GM23338 (cell line): ENCODE measurements at regions not wholly inside any gene's neighbourhood (a gene's known extent, or its start where the extent isn't known, plus 50 kb on each side); places are given as distances from the start of the nearest gene placed in this dataset.

Experiments
- ATAC-seq: fragments of 200-7000 bp; cut with Tn5 transposase; 3 replicates; pipeline ENCODE4 v1.9.1; 2020
- DNase-seq: peaks from one replicate; pipeline ENCODE4 v3.0.0-alpha.2; 2015; ENCODE audit warnings: low spot score
- H2AFZ ChIP-seq: fragments of 200-600 bp; sonication (generic); 2 replicates; pipeline ENCODE4 v1.8.0; 2016; ENCODE audit warnings: antibody characterized with exemption, mild to moderate bottlenecking, moderate library complexity
- H3F3A ChIP-seq: fragments of 200-600 bp; sonication (generic); replicated peaks from 2 replicates; pipeline ENCODE4 v1.8.0; 2017; ENCODE audit warnings: antibody characterized with exemption, mixed run types, low read depth
- H3K27ac ChIP-seq: fragments of 200-600 bp; sonication (generic); 2 replicates; pipeline ENCODE4 v1.6.1; 2016; ENCODE audit warnings: low read depth
- H3K27me3 ChIP-seq: fragments of 200-600 bp; sonication (generic); 2 replicates; pipeline ENCODE4 v1.8.0; 2016; ENCODE audit warnings: mild to moderate bottlenecking, mixed run types, moderate library complexity; ENCODE audit not compliant: insufficient read depth
- H3K36me3 ChIP-seq: fragments of 200-600 bp; sonication (generic); 2 replicates; pipeline ENCODE4 v1.8.0; 2016; ENCODE audit warnings: mild to moderate bottlenecking; ENCODE audit not compliant: insufficient read depth
- H3K4me1 ChIP-seq: fragments of 200-600 bp; sonication (generic); 2 replicates; pipeline ENCODE4 v1.8.0; 2016; ENCODE audit warnings: mild to moderate bottlenecking, moderate library complexity; ENCODE audit not compliant: insufficient read depth
- H3K4me2 ChIP-seq: fragments of 200-600 bp; sonication (generic); 2 replicates; pipeline ENCODE4 v1.7.1; 2017; ENCODE audit warnings: mixed run types
- H3K4me3 ChIP-seq: fragments of 200-600 bp; sonication (generic); 2 replicates; pipeline ENCODE4 v1.6.1; 2016; ENCODE audit warnings: mixed run types
- H3K79me2 ChIP-seq: fragments of 200-600 bp; sonication (generic); replicated peaks from 2 replicates; pipeline ENCODE4 v1.8.0; 2017; ENCODE audit warnings: mild to moderate bottlenecking; ENCODE audit not compliant: insufficient read depth
- H3K9me2 ChIP-seq: fragments of 200-600 bp; sonication (generic); 2 replicates; pipeline ENCODE4 v1.8.0; 2017; ENCODE audit not compliant: insufficient read depth
- H4K20me1 ChIP-seq: fragments of 200-600 bp; sonication (generic); replicated peaks from 2 replicates; pipeline ENCODE4 v1.8.0; 2017; ENCODE audit warnings: mild to moderate bottlenecking; ENCODE audit not compliant: insufficient read depth
- H3K27ac Mint-ChIP-seq: 2 replicates; pipeline ENCODE4 v1.8.0; 2020; ENCODE audit warnings: inconsistent platforms, mild to moderate bottlenecking, moderate library complexity, mixed read lengths
- H3K27me3 Mint-ChIP-seq: 3 replicates; pipeline ENCODE4 v1.8.0; 2022; ENCODE audit warnings: low read depth, mild to moderate bottlenecking, moderate library complexity, mixed read lengths, inconsistent platforms; ENCODE audit not compliant: insufficient read depth, poor library complexity
- H3K36me3 Mint-ChIP-seq: 3 replicates; pipeline ENCODE4 v1.8.0; 2021; ENCODE audit warnings: low read depth, mild to moderate bottlenecking, inconsistent platforms, moderate library complexity, mixed read lengths
- H3K4me1 Mint-ChIP-seq: 3 replicates; pipeline ENCODE4 v1.8.0; 2020; ENCODE audit warnings: mild to moderate bottlenecking, inconsistent platforms, mixed read lengths
- H3K4me3 Mint-ChIP-seq: 3 replicates; pipeline ENCODE4 v1.8.0; 2021; ENCODE audit warnings: moderate library complexity, mild to moderate bottlenecking, inconsistent platforms, mixed read lengths
- H3K9me3 Mint-ChIP-seq: 3 replicates; pipeline ENCODE4 v1.8.0; 2020; ENCODE audit warnings: moderate library complexity, mild to moderate bottlenecking, inconsistent platforms, mixed read lengths
- CREB1 ChIP-seq: fragments of 250-450 bp; sonication (Bioruptor Pico); IDR thresholded peaks from 2 replicates; pipeline ENCODE4 v1.5.0; 2020; ENCODE audit warnings: low read depth, mild to moderate bottlenecking, moderate library complexity
- EZH2 ChIP-seq: fragments of 200-600 bp; sonication (generic); IDR thresholded peaks from one replicate; pipeline ENCODE4 v1.8.0; 2017; ENCODE audit warnings: antibody characterized with exemption, mild to moderate bottlenecking, low read depth; ENCODE audit not compliant: unreplicated experiment
- EZH2phosphoT487 ChIP-seq: fragments of 200-600 bp; sonication (generic); IDR thresholded peaks from one replicate; pipeline ENCODE4 v1.8.1; 2018; ENCODE audit warnings: antibody characterized with exemption; ENCODE audit not compliant: unreplicated experiment
- JUNB ChIP-seq: IDR thresholded peaks from one replicate; pipeline ENCODE4 v1.6.1; 2016; ENCODE audit warnings: antibody characterized with exemption; ENCODE audit not compliant: unreplicated experiment
- NANOG ChIP-seq: IDR thresholded peaks from 2 replicates; pipeline ENCODE4 v1.6.1; 2016; ENCODE audit warnings: antibody characterized with exemption, borderline replicate concordance
- POLR2AphosphoS5 ChIP-seq: IDR thresholded peaks from 2 replicates; pipeline ENCODE4 v1.6.1; 2016; ENCODE audit warnings: antibody characterized with exemption, low read depth
- STAT1 ChIP-seq: IDR thresholded peaks from one replicate; pipeline ENCODE4 v1.6.1; 2016; ENCODE audit warnings: antibody characterized with exemption; ENCODE audit not compliant: unreplicated experiment
- ZNF114 ChIP-seq: fragments of 250-450 bp; sonication (Bioruptor Pico); IDR thresholded peaks from 2 replicates; pipeline ENCODE4 v1.5.0; 2020; ENCODE audit warnings: mild to moderate bottlenecking, moderate library complexity
- ZNF331 ChIP-seq: fragments of 250-450 bp; sonication (Bioruptor Pico); IDR thresholded peaks from 2 replicates; pipeline ENCODE4 v1.5.0; 2020; ENCODE audit warnings: low read depth, mild to moderate bottlenecking, moderate library complexity
- TF ChIP-seq, protein P1 (sequence below): fragments of 250-450 bp; sonication (Bioruptor Pico); IDR thresholded peaks from 2 replicates; pipeline ENCODE4 v1.5.0; 2020; ENCODE audit warnings: mild to moderate bottlenecking, moderate library complexity
- TF ChIP-seq, protein P2 (sequence below), 2 experiments: fragments of 200-600 bp in 1 of 2; sonication (generic) in 1 of 2; conservative IDR thresholded peaks; 2 replicates each; pipeline versions ENCODE4 v1.5.1 to v1.6.1; 2016 to 2017; ENCODE audit warnings: antibody characterized with exemption in 2 of 2, low read depth in 2 of 2, mild to moderate bottlenecking in 2 of 2, moderate library complexity in 1 of 2
- TF ChIP-seq, protein P3 (sequence below): IDR thresholded peaks from one replicate; pipeline ENCODE4 v1.6.1; 2018; ENCODE audit warnings: antibody characterized with exemption; ENCODE audit not compliant: unreplicated experiment
- TF ChIP-seq, protein P4 (sequence below): IDR thresholded peaks from 2 replicates; pipeline ENCODE4 v1.6.1; 2016; ENCODE audit warnings: antibody characterized with exemption

DNA sequence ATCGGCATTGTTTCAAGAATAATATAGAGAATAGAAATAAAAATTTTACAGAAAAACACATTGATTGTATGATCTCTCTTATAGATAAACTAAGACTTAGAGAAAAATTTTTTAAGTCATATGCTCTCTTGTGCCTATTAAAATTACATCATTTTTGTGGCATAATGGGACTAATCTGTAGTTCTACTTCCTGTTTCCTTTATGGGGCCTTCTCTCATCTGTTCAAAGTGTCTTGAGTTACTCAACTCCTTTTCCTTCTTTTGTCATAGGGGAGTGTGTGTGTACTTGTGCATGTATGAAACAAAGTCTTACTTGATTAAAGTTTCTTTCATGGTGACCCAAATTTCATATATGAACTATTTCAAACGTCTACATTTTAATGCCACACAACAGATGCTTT lies 1448.9 kb upstream of the TENM3 start:
- Histone ChIP-seq H3K79me2 (no peaks in the 10 kb centered on the region), H3K27me3 (no peaks in the 10 kb centered on the region), H3K9me2 (no peaks in the 10 kb centered on the region), H3K4me1 (peaks cover 29% of the 10 kb centered on the region), H3K36me3 (no peaks in the 10 kb centered on the region), H4K20me1 (no peaks in the 10 kb centered on the region), H2AFZ (no peak overlapping the region), H3F3A (no peaks in the 10 kb centered on the region), H3K4me3 (no peak overlapping the region), H3K4me2 (no peak overlapping the region), H3K27ac (no peak overlapping the region)
- ATAC-seq: no peak
- Mint-ChIP-seq H3K4me3 (no peak overlapping the region), H3K27ac (no peak overlapping the region; the same call in 1 of the 2 replicates), H3K4me1 (peaks cover 52% of the 10 kb centered on the region), H3K36me3 (no peaks in the 10 kb centered on the region), H3K9me3 (no peaks in the 10 kb centered on the region), H3K27me3 (peaks cover 2% of the 10 kb centered on the region)
- no peak for DNase-seq
- TF ChIP-seq, protein P1, sequence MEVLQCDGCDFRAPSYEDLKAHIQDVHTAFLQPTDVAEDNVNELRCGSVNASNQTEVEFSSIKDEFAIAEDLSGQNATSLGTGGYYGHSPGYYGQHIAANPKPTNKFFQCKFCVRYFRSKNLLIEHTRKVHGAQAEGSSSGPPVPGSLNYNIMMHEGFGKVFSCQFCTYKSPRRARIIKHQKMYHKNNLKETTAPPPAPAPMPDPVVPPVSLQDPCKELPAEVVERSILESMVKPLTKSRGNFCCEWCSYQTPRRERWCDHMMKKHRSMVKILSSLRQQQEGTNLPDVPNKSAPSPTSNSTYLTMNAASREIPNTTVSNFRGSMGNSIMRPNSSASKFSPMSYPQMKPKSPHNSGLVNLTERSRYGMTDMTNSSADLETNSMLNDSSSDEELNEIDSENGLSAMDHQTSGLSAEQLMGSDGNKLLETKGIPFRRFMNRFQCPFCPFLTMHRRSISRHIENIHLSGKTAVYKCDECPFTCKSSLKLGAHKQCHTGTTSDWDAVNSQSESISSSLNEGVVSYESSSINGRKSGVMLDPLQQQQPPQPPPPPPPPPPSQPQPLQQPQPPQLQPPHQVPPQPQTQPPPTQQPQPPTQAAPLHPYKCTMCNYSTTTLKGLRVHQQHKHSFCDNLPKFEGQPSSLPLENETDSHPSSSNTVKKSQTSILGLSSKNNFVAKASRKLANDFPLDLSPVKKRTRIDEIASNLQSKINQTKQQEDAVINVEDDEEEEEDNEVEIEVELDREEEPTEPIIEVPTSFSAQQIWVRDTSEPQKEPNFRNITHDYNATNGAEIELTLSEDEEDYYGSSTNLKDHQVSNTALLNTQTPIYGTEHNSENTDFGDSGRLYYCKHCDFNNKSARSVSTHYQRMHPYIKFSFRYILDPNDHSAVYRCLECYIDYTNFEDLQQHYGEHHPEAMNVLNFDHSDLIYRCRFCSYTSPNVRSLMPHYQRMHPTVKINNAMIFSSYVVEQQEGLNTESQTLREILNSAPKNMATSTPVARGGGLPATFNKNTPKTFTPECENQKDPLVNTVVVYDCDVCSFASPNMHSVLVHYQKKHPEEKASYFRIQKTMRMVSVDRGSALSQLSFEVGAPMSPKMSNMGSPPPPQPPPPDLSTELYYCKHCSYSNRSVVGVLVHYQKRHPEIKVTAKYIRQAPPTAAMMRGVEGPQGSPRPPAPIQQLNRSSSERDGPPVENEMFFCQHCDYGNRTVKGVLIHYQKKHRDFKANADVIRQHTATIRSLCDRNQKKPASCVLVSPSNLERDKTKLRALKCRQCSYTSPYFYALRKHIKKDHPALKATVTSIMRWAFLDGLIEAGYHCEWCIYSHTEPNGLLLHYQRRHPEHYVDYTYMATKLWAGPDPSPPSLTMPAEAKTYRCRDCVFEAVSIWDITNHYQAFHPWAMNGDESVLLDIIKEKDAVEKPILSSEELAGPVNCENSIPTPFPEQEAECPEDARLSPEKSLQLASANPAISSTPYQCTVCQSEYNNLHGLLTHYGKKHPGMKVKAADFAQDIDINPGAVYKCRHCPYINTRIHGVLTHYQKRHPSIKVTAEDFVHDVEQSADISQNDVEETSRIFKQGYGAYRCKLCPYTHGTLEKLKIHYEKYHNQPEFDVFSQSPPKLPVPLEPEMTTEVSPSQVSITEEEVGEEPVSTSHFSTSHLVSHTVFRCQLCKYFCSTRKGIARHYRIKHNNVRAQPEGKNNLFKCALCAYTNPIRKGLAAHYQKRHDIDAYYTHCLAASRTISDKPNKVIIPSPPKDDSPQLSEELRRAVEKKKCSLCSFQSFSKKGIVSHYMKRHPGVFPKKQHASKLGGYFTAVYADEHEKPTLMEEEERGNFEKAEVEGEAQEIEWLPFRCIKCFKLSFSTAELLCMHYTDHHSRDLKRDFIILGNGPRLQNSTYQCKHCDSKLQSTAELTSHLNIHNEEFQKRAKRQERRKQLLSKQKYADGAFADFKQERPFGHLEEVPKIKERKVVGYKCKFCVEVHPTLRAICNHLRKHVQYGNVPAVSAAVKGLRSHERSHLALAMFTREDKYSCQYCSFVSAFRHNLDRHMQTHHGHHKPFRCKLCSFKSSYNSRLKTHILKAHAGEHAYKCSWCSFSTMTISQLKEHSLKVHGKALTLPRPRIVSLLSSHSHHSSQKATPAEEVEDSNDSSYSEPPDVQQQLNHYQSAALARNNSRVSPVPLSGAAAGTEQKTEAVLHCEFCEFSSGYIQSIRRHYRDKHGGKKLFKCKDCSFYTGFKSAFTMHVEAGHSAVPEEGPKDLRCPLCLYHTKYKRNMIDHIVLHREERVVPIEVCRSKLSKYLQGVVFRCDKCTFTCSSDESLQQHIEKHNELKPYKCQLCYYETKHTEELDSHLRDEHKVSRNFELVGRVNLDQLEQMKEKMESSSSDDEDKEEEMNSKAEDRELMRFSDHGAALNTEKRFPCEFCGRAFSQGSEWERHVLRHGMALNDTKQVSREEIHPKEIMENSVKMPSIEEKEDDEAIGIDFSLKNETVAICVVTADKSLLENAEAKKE: no peak
- no peak for TF ChIP-seq CREB1 (CRISPR knock-in tag)
- no peak for TF ChIP-seq JUNB
- no peak for TF ChIP-seq ZNF114 (CRISPR knock-in tag)
- TF ChIP-seq STAT1: no peak
- TF ChIP-seq, protein P2, sequence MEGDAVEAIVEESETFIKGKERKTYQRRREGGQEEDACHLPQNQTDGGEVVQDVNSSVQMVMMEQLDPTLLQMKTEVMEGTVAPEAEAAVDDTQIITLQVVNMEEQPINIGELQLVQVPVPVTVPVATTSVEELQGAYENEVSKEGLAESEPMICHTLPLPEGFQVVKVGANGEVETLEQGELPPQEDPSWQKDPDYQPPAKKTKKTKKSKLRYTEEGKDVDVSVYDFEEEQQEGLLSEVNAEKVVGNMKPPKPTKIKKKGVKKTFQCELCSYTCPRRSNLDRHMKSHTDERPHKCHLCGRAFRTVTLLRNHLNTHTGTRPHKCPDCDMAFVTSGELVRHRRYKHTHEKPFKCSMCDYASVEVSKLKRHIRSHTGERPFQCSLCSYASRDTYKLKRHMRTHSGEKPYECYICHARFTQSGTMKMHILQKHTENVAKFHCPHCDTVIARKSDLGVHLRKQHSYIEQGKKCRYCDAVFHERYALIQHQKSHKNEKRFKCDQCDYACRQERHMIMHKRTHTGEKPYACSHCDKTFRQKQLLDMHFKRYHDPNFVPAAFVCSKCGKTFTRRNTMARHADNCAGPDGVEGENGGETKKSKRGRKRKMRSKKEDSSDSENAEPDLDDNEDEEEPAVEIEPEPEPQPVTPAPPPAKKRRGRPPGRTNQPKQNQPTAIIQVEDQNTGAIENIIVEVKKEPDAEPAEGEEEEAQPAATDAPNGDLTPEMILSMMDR (conservative IDR thresholded peaks at IDR 0.05; ENCODE audit: low read depth in 2 of 2): no peak
- TF ChIP-seq, protein P3, sequence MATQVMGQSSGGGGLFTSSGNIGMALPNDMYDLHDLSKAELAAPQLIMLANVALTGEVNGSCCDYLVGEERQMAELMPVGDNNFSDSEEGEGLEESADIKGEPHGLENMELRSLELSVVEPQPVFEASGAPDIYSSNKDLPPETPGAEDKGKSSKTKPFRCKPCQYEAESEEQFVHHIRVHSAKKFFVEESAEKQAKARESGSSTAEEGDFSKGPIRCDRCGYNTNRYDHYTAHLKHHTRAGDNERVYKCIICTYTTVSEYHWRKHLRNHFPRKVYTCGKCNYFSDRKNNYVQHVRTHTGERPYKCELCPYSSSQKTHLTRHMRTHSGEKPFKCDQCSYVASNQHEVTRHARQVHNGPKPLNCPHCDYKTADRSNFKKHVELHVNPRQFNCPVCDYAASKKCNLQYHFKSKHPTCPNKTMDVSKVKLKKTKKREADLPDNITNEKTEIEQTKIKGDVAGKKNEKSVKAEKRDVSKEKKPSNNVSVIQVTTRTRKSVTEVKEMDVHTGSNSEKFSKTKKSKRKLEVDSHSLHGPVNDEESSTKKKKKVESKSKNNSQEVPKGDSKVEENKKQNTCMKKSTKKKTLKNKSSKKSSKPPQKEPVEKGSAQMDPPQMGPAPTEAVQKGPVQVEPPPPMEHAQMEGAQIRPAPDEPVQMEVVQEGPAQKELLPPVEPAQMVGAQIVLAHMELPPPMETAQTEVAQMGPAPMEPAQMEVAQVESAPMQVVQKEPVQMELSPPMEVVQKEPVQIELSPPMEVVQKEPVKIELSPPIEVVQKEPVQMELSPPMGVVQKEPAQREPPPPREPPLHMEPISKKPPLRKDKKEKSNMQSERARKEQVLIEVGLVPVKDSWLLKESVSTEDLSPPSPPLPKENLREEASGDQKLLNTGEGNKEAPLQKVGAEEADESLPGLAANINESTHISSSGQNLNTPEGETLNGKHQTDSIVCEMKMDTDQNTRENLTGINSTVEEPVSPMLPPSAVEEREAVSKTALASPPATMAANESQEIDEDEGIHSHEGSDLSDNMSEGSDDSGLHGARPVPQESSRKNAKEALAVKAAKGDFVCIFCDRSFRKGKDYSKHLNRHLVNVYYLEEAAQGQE: no peak
- no peak for TF ChIP-seq EZH2phosphoT487
- no peak for TF ChIP-seq ZNF331 (CRISPR knock-in tag)
- TF ChIP-seq POLR2AphosphoS5: no peak
- TF ChIP-seq NANOG: no peak
- TF ChIP-seq, protein P4, sequence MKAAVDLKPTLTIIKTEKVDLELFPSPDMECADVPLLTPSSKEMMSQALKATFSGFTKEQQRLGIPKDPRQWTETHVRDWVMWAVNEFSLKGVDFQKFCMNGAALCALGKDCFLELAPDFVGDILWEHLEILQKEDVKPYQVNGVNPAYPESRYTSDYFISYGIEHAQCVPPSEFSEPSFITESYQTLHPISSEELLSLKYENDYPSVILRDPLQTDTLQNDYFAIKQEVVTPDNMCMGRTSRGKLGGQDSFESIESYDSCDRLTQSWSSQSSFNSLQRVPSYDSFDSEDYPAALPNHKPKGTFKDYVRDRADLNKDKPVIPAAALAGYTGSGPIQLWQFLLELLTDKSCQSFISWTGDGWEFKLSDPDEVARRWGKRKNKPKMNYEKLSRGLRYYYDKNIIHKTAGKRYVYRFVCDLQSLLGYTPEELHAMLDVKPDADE: no peak
- TF ChIP-seq EZH2: no peak
